CD14-positive monocyte (primary cell): ENCODE measurements at regions not wholly inside any gene's neighbourhood (a gene's known extent, or its start where the extent isn't known, plus 50 kb on each side); places are given as distances from the start of the nearest gene placed in this dataset.

Source experiments
- DNase-seq, 3 donors: peaks; one replicate each; pipeline ENCODE4 v3.0.0-alpha.2; 2011 to 2022
- H2AFZ ChIP-seq: 2 replicates; pipeline ENCODE4 v1.6.0; 2012; ENCODE audit warnings: mild to moderate bottlenecking, low read depth, low read length, inconsistent platforms; ENCODE audit not compliant: insufficient read depth, poor library complexity, severe bottlenecking
- H3K27ac ChIP-seq, 2 donors: 1 replicate in 1 of 2; 2 replicates in 1 of 2; pipeline ENCODE4 v1.5.1; 2012 to 2013; ENCODE audit warnings: low read length in 2 of 2, control low read depth in 1 of 2, inconsistent platforms in 1 of 2, low read depth in 1 of 2, mild to moderate bottlenecking in 1 of 2
- H3K27me3 ChIP-seq, 2 donors: one replicate each; pipeline versions ENCODE4 v1.6.0 to v1.6.1; 2011 to 2013; ENCODE audit warnings: low read length in 2 of 2; ENCODE audit not compliant: control insufficient read depth in 2 of 2, insufficient read depth in 2 of 2
- H3K36me3 ChIP-seq, 2 donors: replicated peaks in 1 of 2; 1 replicate in 1 of 2; 2 replicates in 1 of 2; pipeline versions ENCODE4 v1.5.1 to v1.6.1; 2012 to 2013; ENCODE audit warnings: low read length in 2 of 2, control low read depth in 1 of 2, inconsistent platforms in 1 of 2, mild to moderate bottlenecking in 1 of 2; ENCODE audit not compliant: insufficient read depth in 2 of 2, control insufficient read depth in 1 of 2
- H3K4me1 ChIP-seq, 2 donors: 1 replicate in 1 of 2; 2 replicates in 1 of 2; pipeline versions ENCODE4 v1.5.1 to v1.6.1; 2012 to 2013; ENCODE audit warnings: low read length in 2 of 2, control low read depth in 1 of 2, inconsistent platforms in 1 of 2, mild to moderate bottlenecking in 1 of 2, moderate library complexity in 1 of 2; ENCODE audit not compliant: insufficient read depth in 2 of 2, control insufficient read depth in 1 of 2
- H3K4me2 ChIP-seq: replicated peaks from 2 replicates; pipeline ENCODE3; 2012; ENCODE audit warnings: low read length, moderate library complexity, mild to moderate bottlenecking; ENCODE audit not compliant: poor library complexity, severe bottlenecking; ENCODE audit errors: extremely low read depth
- H3K4me3 ChIP-seq, 3 experiments: fragments of 200-600 bp in 1 of 3; sonication (generic) in 1 of 3; replicated peaks in 1 of 3; 1 replicate in 2 of 3; 2 replicates in 1 of 3; pipeline ENCODE4 v1.5.1; 2011 to 2013; ENCODE audit warnings: low read length in 3 of 3, mild to moderate bottlenecking in 3 of 3, control low read depth in 2 of 3, low read depth in 2 of 3, inconsistent platforms in 1 of 3, moderate library complexity in 1 of 3
- H3K79me2 ChIP-seq: 2 replicates; pipeline ENCODE4 v1.6.0; 2012; ENCODE audit warnings: mild to moderate bottlenecking, control low read depth, inconsistent platforms, low read length, moderate library complexity; ENCODE audit not compliant: insufficient read depth
- H3K9ac ChIP-seq: 2 replicates; pipeline ENCODE4 v1.6.0; 2017; ENCODE audit warnings: low read length, mild to moderate bottlenecking; ENCODE audit not compliant: insufficient read depth, poor library complexity, severe bottlenecking
- H3K9me3 ChIP-seq, 2 donors: replicated peaks in 1 of 2; 1 replicate in 1 of 2; 2 replicates in 1 of 2; pipeline versions ENCODE4 v1.5.1 to v1.6.1; 2012 to 2013; ENCODE audit warnings: low read length in 2 of 2, control low read depth in 1 of 2; ENCODE audit not compliant: control insufficient read depth in 1 of 2, insufficient read depth in 1 of 2
- H4K20me1 ChIP-seq: 2 replicates; pipeline ENCODE4 v1.6.0; 2012; ENCODE audit warnings: mild to moderate bottlenecking, low read length, control low read depth, moderate library complexity; ENCODE audit not compliant: insufficient read depth
- H3K27ac Mint-ChIP-seq, 7 donors: one replicate each; pipeline ENCODE4 v1.8.0; 2020; ENCODE audit warnings: mild to moderate bottlenecking in 7 of 7, mixed read lengths in 7 of 7, moderate library complexity in 6 of 7, inconsistent platforms in 2 of 7
- H3K27me3 Mint-ChIP-seq, 3 donors: one replicate each; pipeline ENCODE4 v1.8.0; 2021 to 2022; ENCODE audit warnings: low read depth in 3 of 3, mild to moderate bottlenecking in 3 of 3, mixed read lengths in 3 of 3, moderate library complexity in 3 of 3, inconsistent platforms in 1 of 3
- H3K36me3 Mint-ChIP-seq, 2 donors: one replicate each; pipeline ENCODE4 v1.8.0; 2020; ENCODE audit warnings: mixed read lengths in 2 of 2, inconsistent platforms in 1 of 2, mild to moderate bottlenecking in 1 of 2
- H3K4me1 Mint-ChIP-seq: one replicate; pipeline ENCODE4 v1.8.0; 2020; ENCODE audit warnings: mild to moderate bottlenecking, mixed read lengths
- H3K4me3 Mint-ChIP-seq, 2 donors: one replicate each; pipeline ENCODE4 v1.8.0; 2020; ENCODE audit warnings: mild to moderate bottlenecking in 2 of 2, mixed read lengths in 2 of 2, moderate library complexity in 1 of 2
- H3K9me3 Mint-ChIP-seq, 7 donors: one replicate each; pipeline ENCODE4 v1.8.0; 2020 to 2022; ENCODE audit warnings: mixed read lengths in 7 of 7, mild to moderate bottlenecking in 6 of 7, moderate library complexity in 6 of 7, inconsistent platforms in 2 of 7
- CTCF ChIP-seq: fragments of 200-600 bp; IDR thresholded peaks from one replicate; pipeline ENCODE4 v1.8.0; 2022; ENCODE audit warnings: antibody characterized with exemption, mild to moderate bottlenecking
- WGBS: methylation state at CpG from one replicate; pipeline ENCODE4 v1.1.5; 2013; ENCODE audit warnings: missing lambda C conversion rate; ENCODE audit not compliant: insufficient coverage; 5-methylcytosine and 5-hydroxymethylcytosine counted together
- intact Hi-C, 2 donors: fragments of 100-400 bp; cut with micrococcal nuclease; formaldehyde crosslinking; loops; one replicate each; pipeline versions ENCODE4 v1.15.0 to v1.15.1; 2023

GRCh38 chrY:15360471-15360870, 836.1 kb downstream of the NLGN4Y start:
- Mint-ChIP-seq H3K4me1 (no peaks in the 10 kb centered on the region), H3K4me3 (no peak overlapping the region), H3K9me3 (peaks cover 0 to 2% (median 0%) of the 10 kb centered on the region in 7 donors), H3K27me3 (no peaks in the 10 kb centered on the region), H3K27ac (no peak overlapping the region), H3K36me3 (no peaks in the 10 kb centered on the region)
- H2AFZ ChIP-seq: no peak overlapping the region
- H3K4me2 ChIP-seq: no peak overlapping the region
- H3K79me2 ChIP-seq: no peaks in the 10 kb centered on the region
- no peaks in the 10 kb centered on the region for H3K27me3 ChIP-seq
- no peak overlapping the region for H3K27ac ChIP-seq
- H3K9me3 ChIP-seq: no peaks in the 10 kb centered on the region
- H3K4me3 ChIP-seq: no peak overlapping the region
- H4K20me1 ChIP-seq: no peaks in the 10 kb centered on the region
- no peaks in the 10 kb centered on the region for H3K4me1 ChIP-seq
- intact Hi-C loops: no loop called here
- H3K9ac ChIP-seq: no peak overlapping the region
- no peak for DNase-seq
- no peaks in the 10 kb centered on the region for H3K36me3 ChIP-seq
- TF ChIP-seq CTCF: no peak

GRCh38 chrY:15364996-15365395, 840.7 kb downstream of the NLGN4Y start:
- no peaks in the 10 kb centered on the region for H3K36me3 ChIP-seq
- Mint-ChIP-seq H3K27ac (no peak overlapping the region), H3K27me3 (peaks cover 0 to 2% (median 0%) of the 10 kb centered on the region in 3 donors), H3K4me1 (no peaks in the 10 kb centered on the region), H3K36me3 (no peaks in the 10 kb centered on the region), H3K4me3 (no peak overlapping the region), H3K9me3 (no peaks in the 10 kb centered on the region)
- no peaks in the 10 kb centered on the region for H4K20me1 ChIP-seq
- no peak overlapping the region for H2AFZ ChIP-seq
- no peak for DNase-seq
- H3K27me3 ChIP-seq: no peaks in the 10 kb centered on the region
- TF ChIP-seq CTCF: no peak
- intact Hi-C loops: no loop called here
- no peaks in the 10 kb centered on the region for H3K9me3 ChIP-seq
- no peaks in the 10 kb centered on the region for H3K4me1 ChIP-seq
- no peak overlapping the region for H3K4me2 ChIP-seq
- no peak overlapping the region for H3K4me3 ChIP-seq
- H3K9ac ChIP-seq: no peak overlapping the region
- H3K27ac ChIP-seq: no peak overlapping the region
- no peaks in the 10 kb centered on the region for H3K79me2 ChIP-seq
- 68% methylated on average over 2 of the region's 4 CpGs for WGBS
